HAP-1 (cell line): ENCODE measurements at regions not wholly inside any gene's neighbourhood (a gene's known extent, or its start where the extent isn't known, plus 50 kb on each side); places are given as distances from the start of the nearest gene placed in this dataset.
"Not testable (repeated sequence)": the region's sequence is repeated elsewhere in the genome, so short reads cannot be mapped to it uniquely, and the experiment has no call there.

Source experiments
- DNase-seq, 2 experiments: peaks; one replicate each; pipeline ENCODE4 v3.0.0-alpha.2; 2016 to 2020; ENCODE audit warnings: low spot score in 2 of 2
- H3K27me3 ChIP-seq: fragments of 250-450 bp; sonication (Bioruptor Pico); 2 replicates; pipeline ENCODE4 v1.5.1; 2020; ENCODE audit warnings: low read depth, mild to moderate bottlenecking, moderate library complexity
- H3K36me3 ChIP-seq: fragments of 250-450 bp; sonication (Bioruptor Pico); replicated peaks from 2 replicates; pipeline ENCODE4 v1.5.1; 2020; ENCODE audit warnings: mild to moderate bottlenecking
- H3K4me1 ChIP-seq: fragments of 250-450 bp; sonication (Bioruptor Pico); 2 replicates; pipeline ENCODE4 v1.5.1; 2020; ENCODE audit warnings: mild to moderate bottlenecking
- H3K4me3 ChIP-seq: fragments of 250-450 bp; sonication (Bioruptor Pico); 2 replicates; pipeline ENCODE4 v1.5.1; 2020; ENCODE audit warnings: mild to moderate bottlenecking, moderate library complexity
- H3K9me3 ChIP-seq: fragments of 250-450 bp; sonication (Bioruptor Pico); 2 replicates; pipeline ENCODE4 v1.5.1; 2020; ENCODE audit warnings: mild to moderate bottlenecking, moderate library complexity
- in situ Hi-C: fragments of 300-500 bp; cut with MboI; formaldehyde crosslinking; loops from 3 replicates; pipeline ENCODE4 v1.14.3; 2020; ENCODE audit warnings: low sequenced_read_pairs, inconsistent platforms, mixed read lengths

DNA sequence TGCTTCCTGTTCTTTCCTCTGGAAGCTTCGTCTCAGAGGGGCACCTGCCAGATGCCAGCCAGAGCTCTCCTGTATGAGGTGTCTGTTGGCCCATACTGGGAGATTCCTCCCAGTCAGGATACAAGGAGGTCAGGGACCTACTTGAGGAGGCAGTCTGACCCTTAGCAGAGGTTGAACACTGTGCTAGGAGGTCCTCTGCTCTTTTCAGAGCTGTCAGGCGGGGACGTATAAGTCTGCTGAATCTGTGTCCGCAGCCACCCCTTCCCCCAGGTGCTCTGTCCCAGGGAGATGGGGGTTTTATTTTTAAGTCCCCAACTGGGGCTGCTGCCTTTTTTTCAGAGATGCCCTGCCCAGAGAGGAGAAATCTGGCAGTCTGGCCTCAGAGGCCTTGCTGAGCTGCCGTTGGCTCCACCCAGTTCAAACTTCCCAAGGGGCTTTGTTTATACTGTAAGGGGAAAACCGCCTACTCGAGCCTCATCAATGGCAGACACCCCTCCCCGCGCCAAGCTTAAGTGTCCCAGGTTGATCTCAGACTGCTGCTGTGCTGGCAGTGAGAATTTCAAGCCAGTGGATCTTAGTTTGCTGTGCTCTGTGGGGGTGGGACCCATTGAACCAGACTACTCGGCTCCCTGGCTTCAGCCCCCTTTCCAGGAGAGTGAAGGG is 326.7 kb downstream of the BCKDHB start:
- Histone ChIP-seq H3K9me3 (no peaks in the 10 kb centered on the region), H3K27me3 (no peaks in the 10 kb centered on the region), H3K4me1 (no peaks in the 10 kb centered on the region), H3K36me3 (no peaks in the 10 kb centered on the region), H3K4me3 (no peak overlapping the region)
- DNase-seq, result no peak
- in situ Hi-C loops, result no loop called here

DNA sequence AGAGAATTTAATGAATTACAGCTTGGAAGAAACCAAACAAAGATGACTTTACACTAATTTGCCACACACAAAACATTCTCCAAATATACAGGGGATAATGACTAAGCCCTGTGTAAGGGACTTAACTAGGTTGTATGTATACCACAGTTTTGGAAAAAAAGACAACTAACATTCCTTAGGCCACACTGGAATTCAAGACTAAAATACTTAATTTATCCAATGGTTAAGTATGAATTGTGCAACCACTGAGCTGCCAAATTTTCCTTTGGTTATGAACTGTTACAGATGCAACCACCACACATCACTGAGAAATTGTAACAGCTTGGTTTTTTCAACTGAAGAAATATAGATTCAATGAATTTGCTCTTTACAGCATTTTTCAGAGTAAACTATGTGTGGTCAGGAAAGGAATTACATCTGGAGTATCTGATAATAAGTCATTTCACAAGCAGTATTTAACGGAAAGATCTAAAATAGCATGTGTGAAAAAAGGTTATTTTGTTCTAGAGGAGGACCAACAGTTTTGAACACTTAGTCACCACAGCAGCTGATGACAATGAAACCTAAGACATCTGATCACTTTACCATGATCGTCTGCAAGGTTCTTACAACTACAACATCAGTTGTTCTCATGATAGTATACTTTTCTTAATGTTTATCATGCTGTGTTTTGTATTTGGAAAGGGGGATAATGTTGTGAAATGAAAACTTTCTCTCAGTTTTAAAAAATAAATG is 318.8 kb downstream of the BCKDHB start:
- no peak for DNase-seq
- H3K4me1 ChIP-seq, result no peaks in the 10 kb centered on the region
- in situ Hi-C loops, result no loop called here
- no peaks in the 10 kb centered on the region for H3K27me3 ChIP-seq
- H3K36me3 ChIP-seq, result no peaks in the 10 kb centered on the region
- no peaks in the 10 kb centered on the region for H3K9me3 ChIP-seq
- H3K4me3 ChIP-seq, result no peak overlapping the region

DNA sequence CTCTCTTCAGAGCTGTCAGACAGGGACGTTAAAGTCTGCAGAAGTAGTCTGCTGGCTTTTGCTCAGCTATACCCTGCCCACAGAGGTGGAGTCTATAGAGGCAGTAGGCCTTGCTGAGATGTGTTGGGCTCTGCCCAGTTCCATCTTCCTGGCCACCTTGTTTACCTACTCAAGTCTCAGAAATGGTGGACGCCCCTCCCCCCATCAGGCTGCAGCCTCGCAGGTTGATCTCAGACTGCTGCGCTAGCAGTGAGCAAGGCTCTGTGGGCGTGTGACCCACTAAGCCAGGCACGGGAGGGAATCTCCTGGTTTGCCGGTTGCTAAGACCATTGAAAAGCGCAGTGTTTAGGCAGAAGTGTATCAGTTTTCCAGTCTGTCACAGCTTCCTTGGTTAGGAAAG is 305.0 kb downstream of the BCKDHB start:
- Histone ChIP-seq H3K4me1 (no peaks in the 10 kb centered on the region), H3K36me3 (no peaks in the 10 kb centered on the region), H3K4me3 (no peak overlapping the region), H3K9me3 (no peaks in the 10 kb centered on the region), H3K27me3 (no peaks in the 10 kb centered on the region)
- in situ Hi-C loops, result no loop called here
- DNase-seq, result no peak

DNA sequence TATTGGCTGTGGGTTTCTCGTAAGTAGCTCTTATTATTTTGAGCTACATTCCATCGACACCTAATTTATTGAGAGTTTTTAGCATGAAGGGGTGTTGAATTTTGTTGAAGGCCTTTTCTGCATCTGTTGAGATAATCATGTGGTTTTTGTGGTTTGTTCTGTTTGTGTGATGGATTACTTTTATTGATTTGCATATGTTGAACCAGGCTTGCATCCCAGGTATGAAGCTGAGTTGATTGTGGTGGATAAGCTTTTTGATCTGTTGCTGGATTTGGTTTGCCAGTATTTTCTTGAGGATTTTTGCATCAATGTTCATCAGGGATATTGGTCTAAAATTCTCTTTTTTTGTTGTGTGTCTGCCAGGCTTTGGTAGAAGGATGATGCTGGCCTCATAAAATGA is 301.5 kb downstream of the BCKDHB start:
- H3K4me1 ChIP-seq, in situ Hi-C loops, DNase-seq, H3K36me3 ChIP-seq, H3K4me3 ChIP-seq, H3K27me3 ChIP-seq, H3K9me3 ChIP-seq: not testable (repeated sequence)

DNA sequence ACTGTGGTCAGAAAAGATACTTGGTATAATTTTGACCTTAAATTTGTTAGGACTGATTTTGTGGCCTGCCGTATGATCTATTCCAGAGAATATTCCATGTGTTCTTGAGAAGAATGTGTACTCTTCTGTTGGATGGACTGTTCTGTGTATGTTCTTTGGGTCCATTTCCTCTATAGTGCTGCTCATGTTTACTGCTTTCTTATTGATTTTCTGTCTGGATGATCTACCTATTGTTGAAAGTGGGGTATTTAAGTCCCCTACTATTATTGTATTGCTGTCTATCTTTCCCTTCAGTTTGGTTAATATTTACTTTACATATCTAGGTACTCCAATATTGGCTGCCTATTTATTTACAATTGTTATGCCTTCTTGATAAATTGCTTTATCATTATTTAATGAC is 298.4 kb downstream of the BCKDHB start:
- H3K36me3 ChIP-seq, result no peaks in the 10 kb centered on the region

DNA sequence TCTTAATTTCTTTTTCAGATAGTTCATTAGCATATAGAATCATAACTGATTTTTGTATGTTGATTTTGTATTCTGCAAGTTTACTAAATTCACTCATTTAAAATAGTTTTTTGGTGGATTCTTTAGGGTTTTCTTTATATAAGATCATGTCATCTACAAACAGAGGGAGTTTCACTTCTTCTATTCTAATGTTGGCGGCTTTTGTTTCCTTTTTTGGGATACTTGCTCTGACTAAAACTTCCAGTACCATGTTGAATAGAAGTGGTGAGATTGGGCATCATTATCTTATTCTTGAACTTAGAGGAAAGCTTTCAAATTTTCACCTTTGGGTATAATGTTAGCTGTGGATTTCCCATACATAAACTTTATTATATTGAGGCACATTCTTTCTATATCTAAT is 296.9 kb downstream of the BCKDHB start:
- H3K4me3 ChIP-seq, result no peak overlapping the region
- no peaks in the 10 kb centered on the region for H3K36me3 ChIP-seq
- no peaks in the 10 kb centered on the region for H3K4me1 ChIP-seq
- no peaks in the 10 kb centered on the region for H3K27me3 ChIP-seq
- no peak for DNase-seq
- in situ Hi-C loops, result no loop called here
- no peaks in the 10 kb centered on the region for H3K9me3 ChIP-seq

More for the DNA sequence above, 298.4 kb downstream of the BCKDHB start:
- no peak overlapping the region for H3K4me3 ChIP-seq
- H3K27me3 ChIP-seq, result no peaks in the 10 kb centered on the region
- DNase-seq, result no peak
- no peaks in the 10 kb centered on the region for H3K4me1 ChIP-seq
- no peaks in the 10 kb centered on the region for H3K9me3 ChIP-seq
- in situ Hi-C loops, result no loop called here

DNA sequence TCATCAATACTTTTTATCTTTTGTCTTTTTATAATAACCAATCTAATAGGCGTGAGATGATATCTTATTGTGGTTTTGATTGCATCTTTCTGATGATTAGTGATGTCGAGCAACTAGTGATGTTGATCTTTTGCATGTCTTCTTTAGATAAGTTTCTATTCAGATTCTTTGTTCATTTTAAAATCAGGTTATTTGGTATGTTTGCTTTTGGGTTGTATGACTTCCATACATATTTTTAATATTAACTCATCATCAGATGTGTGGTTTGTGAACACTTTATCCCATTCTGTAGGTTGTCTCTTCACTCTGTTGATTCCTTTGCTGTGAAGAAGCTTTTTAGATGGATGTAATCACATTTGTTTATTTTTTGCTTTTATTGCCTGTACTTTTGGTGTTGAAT is 295.8 kb downstream of the BCKDHB start:
- Histone ChIP-seq H3K36me3 (no peaks in the 10 kb centered on the region), H3K4me3 (no peak overlapping the region), H3K27me3 (no peaks in the 10 kb centered on the region), H3K4me1 (no peaks in the 10 kb centered on the region), H3K9me3 (no peaks in the 10 kb centered on the region)
- no peak for DNase-seq
- in situ Hi-C loops, result no loop called here
